NCI-H524 (cell line): ENCODE measurements at regions not wholly inside any gene's neighbourhood (a gene's known extent, or its start where the extent isn't known, plus 50 kb on each side); places are given as distances from the start of the nearest gene placed in this dataset.

Source experiments
- DNase-seq, 2 experiments: peaks; one replicate each; lab custom pipeline; 2025; lab: John Stamatoyannopoulos, UW

- DNase-seq, result no peak
These were observed 357.2 kb downstream of the TMEM38B start for GRCh38 chr9:106051545-106051944.

GRCh38 chr9:106052166-106052565, 357.8 kb downstream of the TMEM38B start:
- DNase-seq, result no peak

- no peak for DNase-seq
These were observed 358.4 kb downstream of the TMEM38B start for GRCh38 chr9:106052735-106053134.

- no peak for DNase-seq
These were observed 362.0 kb downstream of the TMEM38B start for GRCh38 chr9:106056328-106056727.

- no peak for DNase-seq
These were observed 364.1 kb downstream of the TMEM38B start for GRCh38 chr9:106058460-106058859.

GRCh38 chr9:106059886-106060285, 365.5 kb downstream of the TMEM38B start:
- DNase-seq, result peak; percentile 86 to 96

- no peak for DNase-seq
These were observed 366.5 kb downstream of the TMEM38B start for GRCh38 chr9:106060885-106061284.

GRCh38 chr9:106062250-106062649, 367.9 kb downstream of the TMEM38B start:
- DNase-seq, result no peak

GRCh38 chr9:106065136-106065535, 370.8 kb downstream of the TMEM38B start:
- no peak for DNase-seq

- DNase-seq, result no peak
These were observed 371.4 kb downstream of the TMEM38B start for GRCh38 chr9:106065579-106066214.

- peak in 1 of 2 experiments; percentile 12 for DNase-seq
These were observed 372.7 kb downstream of the TMEM38B start for GRCh38 chr9:106066940-106067524.

- peak in 1 of 2 experiments; percentile 32 for DNase-seq
These were observed 374.9 kb downstream of the TMEM38B start for GRCh38 chr9:106069241-106069640.

- DNase-seq, result no peak
These were observed 378.1 kb downstream of the TMEM38B start for GRCh38 chr9:106072421-106072820.

GRCh38 chr9:106074006-106074405, 379.7 kb downstream of the TMEM38B start:
- no peak for DNase-seq

- peak in 1 of 2 experiments; percentile 30 for DNase-seq
These were observed 381.1 kb downstream of the TMEM38B start for GRCh38 chr9:106075236-106075959.

- DNase-seq, result no peak
These were observed 381.6 kb downstream of the TMEM38B start for GRCh38 chr9:106075960-106076327.

- DNase-seq, result no peak
These were observed 382.4 kb downstream of the TMEM38B start for GRCh38 chr9:106076711-106077110.

- peak in 1 of 2 experiments; percentile 23 for DNase-seq
These were observed 383.4 kb downstream of the TMEM38B start for GRCh38 chr9:106077731-106078130.

- peak in 1 of 2 experiments; percentile 66 for DNase-seq
These were observed 388.3 kb downstream of the TMEM38B start for GRCh38 chr9:106082621-106083020.

- DNase-seq, result no peak
These were observed 390.4 kb downstream of the TMEM38B start for GRCh38 chr9:106084702-106085101.

- DNase-seq, result no peak
These were observed 391.1 kb downstream of the TMEM38B start for GRCh38 chr9:106085479-106085878.

- DNase-seq, result peak; percentile 58 to 67
These were observed 397.7 kb downstream of the TMEM38B start for GRCh38 chr9:106092083-106092482.

GRCh38 chr9:106102821-106103220, 408.5 kb downstream of the TMEM38B start:
- DNase-seq, result no peak
